ENCODE measurements at regions not wholly inside any gene's neighbourhood (a gene's known extent, or its start where the extent isn't known, plus 50 kb on each side); places are given as distances from the start of the nearest gene placed in this dataset.

DNA sequence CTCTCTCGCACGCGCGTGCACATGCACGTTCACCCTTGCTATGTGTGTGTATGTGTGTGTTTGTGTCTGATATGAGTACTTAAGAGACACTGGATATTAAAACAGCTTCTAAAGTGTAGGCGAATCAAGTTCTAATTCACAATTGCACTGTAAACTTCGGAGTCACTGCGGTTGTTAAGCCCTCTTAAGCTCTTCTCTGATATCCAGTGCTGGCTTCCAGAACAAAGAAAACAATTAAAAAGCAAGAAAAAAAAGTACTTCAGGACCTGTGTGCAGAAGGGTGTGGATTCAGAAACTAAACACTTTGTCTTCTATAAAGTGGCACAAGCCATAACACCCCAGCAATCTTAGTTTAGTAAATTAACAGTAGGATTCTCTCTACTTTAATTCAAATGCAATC is 300.2 kb downstream of the PCDH7 start:
- intact Hi-C loops (cut with DNase I, micrococcal nuclease), result no loop called here
- Histone ChIP-seq H3K4me1 (ENCODE audit: insufficient read depth, low read length) (no peaks in the 10 kb centered on the region), H3K9me3 (ENCODE audit: control insufficient read depth in 1 of 2, insufficient read depth in 1 of 2, low read length in 2 of 2) (peaks cover 0 to 3% of the 10 kb centered on the region in 2 experiments), H3K4me3 (ENCODE audit: low read length) (no peak overlapping the region), H3K27me3 (ENCODE audit: control insufficient read depth in 1 of 2, insufficient read depth in 2 of 2, low read length in 2 of 2) (no peaks in the 10 kb centered on the region), H3K36me3 (ENCODE audit: insufficient read depth, low read length) (no peaks in the 10 kb centered on the region), H3K27ac (ENCODE audit: low read depth in 1 of 2, low read length in 2 of 2) (no peak overlapping the region)
- Mint-ChIP-seq H3K27ac (no peak overlapping the region), H3K27me3 (no peaks in the 10 kb centered on the region), H3K4me3 (no peak overlapping the region), H3K9me3 (peaks cover 4% of the 10 kb centered on the region), H3K4me1 (ENCODE audit: low read depth) (no peaks in the 10 kb centered on the region), H3K36me3 (ENCODE audit: low read depth) (no peaks in the 10 kb centered on the region)
- ATAC-seq (ENCODE audit: poor library complexity) (no peak), DNase-seq (no peak)
- TF ChIP-seq, protein P1, sequence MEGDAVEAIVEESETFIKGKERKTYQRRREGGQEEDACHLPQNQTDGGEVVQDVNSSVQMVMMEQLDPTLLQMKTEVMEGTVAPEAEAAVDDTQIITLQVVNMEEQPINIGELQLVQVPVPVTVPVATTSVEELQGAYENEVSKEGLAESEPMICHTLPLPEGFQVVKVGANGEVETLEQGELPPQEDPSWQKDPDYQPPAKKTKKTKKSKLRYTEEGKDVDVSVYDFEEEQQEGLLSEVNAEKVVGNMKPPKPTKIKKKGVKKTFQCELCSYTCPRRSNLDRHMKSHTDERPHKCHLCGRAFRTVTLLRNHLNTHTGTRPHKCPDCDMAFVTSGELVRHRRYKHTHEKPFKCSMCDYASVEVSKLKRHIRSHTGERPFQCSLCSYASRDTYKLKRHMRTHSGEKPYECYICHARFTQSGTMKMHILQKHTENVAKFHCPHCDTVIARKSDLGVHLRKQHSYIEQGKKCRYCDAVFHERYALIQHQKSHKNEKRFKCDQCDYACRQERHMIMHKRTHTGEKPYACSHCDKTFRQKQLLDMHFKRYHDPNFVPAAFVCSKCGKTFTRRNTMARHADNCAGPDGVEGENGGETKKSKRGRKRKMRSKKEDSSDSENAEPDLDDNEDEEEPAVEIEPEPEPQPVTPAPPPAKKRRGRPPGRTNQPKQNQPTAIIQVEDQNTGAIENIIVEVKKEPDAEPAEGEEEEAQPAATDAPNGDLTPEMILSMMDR (IDR thresholded peaks at IDR 0.05), result no peak
- POLR2A ChIA-PET, result no interaction called here
- CTCF ChIA-PET, result no interaction called here

DNA sequence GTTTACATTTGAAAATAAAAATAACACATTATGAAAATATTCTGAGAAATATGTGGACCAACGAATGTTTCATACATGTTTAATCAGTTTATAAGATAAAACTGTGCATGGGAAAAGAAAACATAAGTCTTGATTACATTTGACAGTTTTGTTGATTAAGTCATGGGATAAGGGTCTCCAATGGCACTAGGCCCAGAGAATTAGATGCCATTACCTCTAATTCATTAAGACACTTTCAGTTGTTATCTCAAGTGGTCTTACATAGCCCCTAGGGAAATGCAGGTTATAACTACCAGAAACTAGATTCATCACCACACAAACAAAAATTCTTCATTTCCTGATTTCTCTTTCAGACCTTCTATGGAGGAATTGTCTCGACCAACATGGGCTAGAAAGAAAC is 300.8 kb downstream of the PCDH7 start:
- Mint-ChIP-seq H3K27ac (no peak overlapping the region), H3K4me3 (no peak overlapping the region), H3K4me1 (ENCODE audit: low read depth) (no peaks in the 10 kb centered on the region), H3K9me3 (peaks cover 4% of the 10 kb centered on the region), H3K36me3 (ENCODE audit: low read depth) (no peaks in the 10 kb centered on the region), H3K27me3 (no peaks in the 10 kb centered on the region)
- no peak overlapping the region for H3K4me3 ChIP-seq (ENCODE audit: low read length)
- ChIA-PET POLR2A (no interaction called here), CTCF (no interaction called here)
- ATAC-seq (ENCODE audit: poor library complexity) (no peak), DNase-seq (no peak)
- no peaks in the 10 kb centered on the region for H3K4me1 ChIP-seq (ENCODE audit: insufficient read depth, low read length)
- no peak overlapping the region for H3K27ac ChIP-seq (ENCODE audit: low read depth in 1 of 2, low read length in 2 of 2)
- H3K27me3 ChIP-seq (ENCODE audit: control insufficient read depth in 1 of 2, insufficient read depth in 2 of 2, low read length in 2 of 2), result no peaks in the 10 kb centered on the region
- peaks cover 0 to 3% of the 10 kb centered on the region in 2 experiments for H3K9me3 ChIP-seq (ENCODE audit: control insufficient read depth in 1 of 2, insufficient read depth in 1 of 2, low read length in 2 of 2)
- no peaks in the 10 kb centered on the region for H3K36me3 ChIP-seq (ENCODE audit: insufficient read depth, low read length)
- TF ChIP-seq, protein P1 (IDR thresholded peaks at IDR 0.05), result no peak
- intact Hi-C loops (cut with DNase I, micrococcal nuclease), result no loop called here

DNA sequence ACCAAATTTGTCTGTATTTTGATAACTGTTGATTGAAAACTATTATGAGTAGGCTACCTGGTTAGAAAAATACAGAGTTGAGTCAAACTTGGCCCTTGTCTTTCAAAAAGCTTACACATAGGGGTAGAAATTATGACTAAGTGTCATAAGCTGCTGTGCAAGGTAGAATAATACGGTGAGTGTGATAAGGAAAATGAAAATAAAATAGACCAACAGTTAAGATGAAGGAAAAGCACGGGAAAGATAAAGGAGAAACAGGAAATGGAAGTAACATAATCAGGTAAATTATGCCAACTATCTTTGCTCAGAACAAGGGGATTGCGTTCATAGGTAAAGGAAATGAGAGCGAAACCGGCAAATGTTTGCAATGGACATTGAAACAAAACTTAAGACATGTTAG is 302.5 kb downstream of the PCDH7 start:
- Histone ChIP-seq H3K27me3 (ENCODE audit: control insufficient read depth in 1 of 2, insufficient read depth in 2 of 2, low read length in 2 of 2) (no peaks in the 10 kb centered on the region), H3K4me1 (ENCODE audit: insufficient read depth, low read length) (no peaks in the 10 kb centered on the region), H3K4me3 (ENCODE audit: low read length) (no peak overlapping the region), H3K36me3 (ENCODE audit: insufficient read depth, low read length) (no peaks in the 10 kb centered on the region), H3K9me3 (ENCODE audit: control insufficient read depth in 1 of 2, insufficient read depth in 1 of 2, low read length in 2 of 2) (peaks cover 0 to 3% of the 10 kb centered on the region in 2 experiments), H3K27ac (ENCODE audit: low read depth in 1 of 2, low read length in 2 of 2) (no peak overlapping the region)
- H3K4me1 Mint-ChIP-seq (ENCODE audit: low read depth), result no peaks in the 10 kb centered on the region
- CTCF ChIA-PET, result interaction anchor here (0.6 kb wide), 1 partner anchor 121 kb away, joined by 3 read pairs; no protein-coding TSS in a partner anchor
- intact Hi-C loops (cut with DNase I, micrococcal nuclease), result no loop called here
- H3K27me3 Mint-ChIP-seq, result no peaks in the 10 kb centered on the region
- POLR2A ChIA-PET, result no interaction called here
- H3K9me3 Mint-ChIP-seq, result peaks cover 4% of the 10 kb centered on the region
- TF ChIP-seq, protein P1 (IDR thresholded peaks at IDR 0.05), result no peak
- DNase-seq (no peak), ATAC-seq (ENCODE audit: poor library complexity) (no peak)
- H3K4me3 Mint-ChIP-seq, result no peak overlapping the region
- no peaks in the 10 kb centered on the region for H3K36me3 Mint-ChIP-seq (ENCODE audit: low read depth)
- H3K27ac Mint-ChIP-seq, result no peak overlapping the region
